ENCODE measurements at regions not wholly inside any gene's neighbourhood (a gene's known extent, or its start where the extent isn't known, plus 50 kb on each side); places are given as distances from the start of the nearest gene placed in this dataset.
"Not testable (repeated sequence)": the region's sequence is repeated elsewhere in the genome, so short reads cannot be mapped to it uniquely, and the experiment has no call there.

DNA sequence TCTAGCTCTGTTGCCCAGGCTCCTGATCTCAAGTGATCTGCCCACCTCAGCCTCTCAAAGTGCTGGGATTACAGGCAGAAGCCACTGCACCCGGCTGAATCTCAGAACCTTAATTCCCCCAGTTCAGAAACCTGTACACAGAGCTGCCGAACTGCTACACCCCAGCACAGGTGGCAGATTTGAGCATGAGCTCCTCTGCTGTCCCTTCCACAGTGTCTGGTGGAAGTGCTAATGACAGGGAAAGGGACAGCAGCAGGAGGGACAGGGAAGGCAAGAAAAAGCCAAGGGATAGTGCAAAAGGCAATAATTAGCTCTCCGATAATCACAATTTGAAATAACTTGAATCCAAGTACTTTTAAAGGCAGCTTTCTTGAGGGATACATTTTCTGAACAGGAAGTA, 211.4 kb upstream of the ZNF521 start:
- DNase-seq (ENCODE audit: low spot score), result no peak

DNA sequence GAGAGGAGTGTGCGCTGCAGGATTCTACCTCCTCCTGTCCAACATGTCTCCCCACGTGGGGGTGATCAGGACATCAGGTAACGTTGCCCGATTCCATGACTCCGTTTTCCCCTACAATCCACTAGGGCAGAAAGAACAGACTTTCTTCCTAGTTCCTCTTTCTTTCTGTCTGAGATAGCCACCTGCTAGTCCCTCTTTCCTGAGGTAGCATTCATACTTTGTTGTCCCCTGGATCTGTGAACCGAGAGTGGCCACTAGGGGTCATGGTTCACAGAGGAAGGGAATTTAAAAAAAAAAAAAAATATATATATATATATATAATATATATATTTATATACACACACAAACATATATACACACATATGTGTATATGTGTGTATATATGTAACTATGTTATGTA, 210.0 kb upstream of the ZNF521 start:
- DNase-seq (ENCODE audit: low spot score), result no peak

DNA sequence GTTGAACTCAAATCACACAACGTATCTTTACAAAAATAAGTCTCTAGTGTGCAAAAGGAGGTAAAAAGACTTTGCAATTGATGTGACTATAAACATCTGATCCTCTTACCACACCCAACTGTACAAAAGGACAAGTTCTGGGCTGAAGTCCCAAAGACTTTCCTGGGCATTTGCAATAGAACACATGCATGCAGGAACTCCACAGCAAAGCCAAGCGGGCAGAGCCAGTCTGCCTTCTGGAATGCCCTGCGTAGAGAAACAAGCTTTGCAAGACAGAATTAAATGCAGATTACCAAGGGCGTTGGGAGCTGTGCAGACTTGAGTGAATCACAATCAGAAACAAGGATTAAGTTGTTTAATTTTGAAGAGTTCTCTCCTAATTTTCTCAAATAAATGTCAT, 208.4 kb upstream of the ZNF521 start:
- peak; percentile 54 for DNase-seq (ENCODE audit: low spot score)

DNA sequence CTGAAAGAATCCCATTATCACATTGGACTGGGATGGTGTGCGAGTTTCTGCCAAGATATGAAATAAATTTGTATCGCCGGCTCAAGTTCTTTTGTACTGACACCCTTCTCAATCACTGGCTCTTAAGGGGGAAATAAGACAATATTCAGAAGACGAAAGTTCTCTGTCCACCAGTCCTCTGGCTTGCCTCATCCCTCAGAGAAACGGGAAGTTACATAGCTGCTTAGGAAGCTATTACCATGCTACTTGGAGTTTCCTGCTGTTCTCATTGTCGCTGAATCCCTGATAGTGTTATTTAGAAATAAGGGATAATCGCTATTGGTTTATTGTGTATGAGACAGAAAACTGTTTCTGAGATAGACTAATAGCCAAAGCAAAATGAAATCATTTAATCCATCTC, 205.0 kb upstream of the ZNF521 start:
- no peak for DNase-seq (ENCODE audit: low spot score)

DNA sequence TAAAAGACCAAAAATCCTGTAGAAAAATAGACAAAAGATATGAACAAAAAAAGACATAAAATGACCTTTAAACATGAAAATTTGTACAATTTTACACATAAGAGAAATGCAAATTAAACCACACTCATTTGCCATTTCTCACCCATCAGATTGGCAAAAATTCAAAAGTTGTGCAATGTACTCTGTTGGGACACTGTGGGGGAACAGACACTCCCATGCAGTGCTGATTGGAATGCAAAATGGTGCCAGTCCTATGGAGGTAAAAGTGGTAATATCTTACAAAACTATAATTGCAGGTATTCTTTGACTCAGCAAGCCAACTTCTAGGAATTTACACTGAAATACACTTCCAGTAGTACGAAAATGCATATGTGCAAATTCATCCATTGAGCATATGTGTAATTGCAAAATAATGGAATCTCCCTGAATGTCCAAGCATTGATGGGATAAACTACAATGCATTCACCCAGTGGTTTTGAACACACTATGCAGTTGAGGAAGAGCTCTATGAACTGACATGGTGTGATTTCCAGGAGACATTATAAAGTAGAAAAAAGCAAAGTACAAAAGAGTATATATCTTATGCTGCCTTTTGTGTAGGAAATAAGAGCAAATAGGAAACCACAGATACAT, 201.8 kb upstream of the ZNF521 start:
- no peak for DNase-seq (ENCODE audit: low spot score)

DNA sequence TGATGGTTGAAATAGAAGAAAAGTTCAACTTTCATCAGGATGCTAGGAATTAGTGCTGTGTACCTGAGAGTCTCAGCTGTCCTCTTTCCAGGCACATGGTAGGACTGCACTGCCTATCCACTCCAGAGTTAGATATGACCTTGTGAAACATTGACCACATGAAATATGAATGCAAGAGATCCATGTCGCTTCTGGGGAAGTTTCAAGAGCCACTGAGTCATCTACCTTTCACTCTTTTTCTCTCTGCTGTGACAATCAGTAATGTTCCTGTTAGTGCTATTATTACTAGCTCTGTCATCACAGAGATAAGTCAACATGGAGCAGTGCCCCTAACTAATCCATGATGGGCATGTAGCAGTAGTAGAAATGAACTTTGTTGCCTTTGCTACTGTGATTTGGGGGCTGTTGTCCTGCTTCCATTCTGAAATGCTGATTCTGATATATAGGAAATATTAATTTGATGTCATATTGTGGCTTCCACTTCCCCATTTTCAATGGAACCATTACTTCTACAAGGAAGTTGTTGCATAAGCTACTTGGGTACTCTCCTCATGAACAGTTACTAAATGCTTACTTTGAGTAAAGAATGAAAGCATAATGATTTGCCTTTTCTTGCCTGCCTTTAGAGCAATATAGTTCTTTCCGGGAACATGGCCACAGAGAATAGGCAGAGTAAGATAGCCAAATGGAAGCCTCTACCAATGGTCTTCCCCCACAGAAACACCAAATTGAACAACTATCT, 192.8 kb upstream of the ZNF521 start:
- no peak for DNase-seq (ENCODE audit: low spot score)

DNA sequence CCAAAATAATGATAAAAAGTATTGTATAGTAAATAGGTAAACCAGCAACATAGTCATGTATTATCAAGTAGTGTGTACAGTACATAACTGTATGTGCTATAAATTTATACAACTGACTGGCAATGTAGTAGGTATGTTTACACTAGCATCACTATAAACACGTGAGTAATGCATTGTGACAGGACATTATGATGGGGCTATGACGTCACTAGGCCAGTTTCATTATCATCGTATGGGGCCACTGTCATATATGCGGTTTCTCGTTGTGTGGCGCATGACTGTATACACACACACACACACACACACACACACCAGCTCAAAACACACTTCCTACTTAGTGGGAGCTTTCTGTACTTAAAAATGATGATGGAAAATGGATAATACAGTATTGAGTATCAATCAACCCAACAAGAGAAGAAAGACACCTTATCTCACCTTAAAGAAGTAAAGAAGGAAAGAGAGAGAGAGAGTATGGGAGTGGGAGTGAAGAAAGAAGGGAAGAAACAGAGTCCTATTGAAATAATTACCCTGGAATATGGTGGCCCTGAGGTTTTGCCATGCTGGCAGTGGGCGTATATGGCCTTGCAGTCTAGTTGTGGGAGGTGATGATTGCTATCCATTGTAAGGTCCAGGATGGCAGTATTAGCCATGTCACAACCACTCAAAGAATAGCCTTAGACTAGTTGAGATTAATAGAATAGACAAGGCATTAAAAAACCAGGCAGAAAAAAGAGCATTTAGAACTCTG, 186.4 kb upstream of the ZNF521 start:
- DNase-seq (ENCODE audit: low spot score), result no peak

DNA sequence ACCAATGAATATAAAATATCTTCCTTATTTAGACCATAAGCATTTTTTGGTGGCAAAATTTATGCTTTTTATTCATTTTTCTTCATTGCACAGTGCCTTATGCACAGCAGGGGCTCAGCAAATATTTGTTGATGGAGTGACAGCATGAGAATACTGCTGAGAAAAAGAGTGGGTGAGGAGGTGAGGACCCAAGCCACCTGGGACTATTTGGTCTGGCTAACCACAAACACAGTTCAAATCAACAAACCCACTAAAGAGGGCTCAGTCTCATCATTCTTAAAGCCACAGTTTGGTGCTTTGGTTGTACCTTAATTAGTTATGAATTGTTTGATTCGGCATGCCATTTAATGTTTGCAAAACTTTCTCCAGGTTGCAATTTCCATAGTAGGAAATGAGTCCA, 183.5 kb upstream of the ZNF521 start:
- no peak for DNase-seq (ENCODE audit: low spot score)

DNA sequence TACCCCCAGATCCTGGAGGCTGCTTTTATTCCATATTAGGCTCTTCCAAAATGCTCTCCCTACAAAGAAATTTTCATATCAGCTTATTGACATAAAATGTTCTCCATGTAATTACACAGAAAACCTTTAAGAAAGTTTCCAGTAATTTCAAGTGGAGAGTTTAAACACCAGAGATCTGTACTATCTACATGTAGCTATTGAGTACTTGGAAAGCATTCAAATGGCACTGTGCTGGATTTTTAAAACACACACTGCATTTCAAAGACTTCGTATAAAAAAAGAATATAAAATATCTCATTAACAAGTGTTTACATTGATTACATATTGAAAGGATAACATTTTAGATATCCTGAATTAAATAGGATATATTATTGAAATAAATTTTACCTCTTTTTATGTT, 182.4 kb upstream of the ZNF521 start:
- peak; percentile 68 for DNase-seq (ENCODE audit: low spot score)

DNA sequence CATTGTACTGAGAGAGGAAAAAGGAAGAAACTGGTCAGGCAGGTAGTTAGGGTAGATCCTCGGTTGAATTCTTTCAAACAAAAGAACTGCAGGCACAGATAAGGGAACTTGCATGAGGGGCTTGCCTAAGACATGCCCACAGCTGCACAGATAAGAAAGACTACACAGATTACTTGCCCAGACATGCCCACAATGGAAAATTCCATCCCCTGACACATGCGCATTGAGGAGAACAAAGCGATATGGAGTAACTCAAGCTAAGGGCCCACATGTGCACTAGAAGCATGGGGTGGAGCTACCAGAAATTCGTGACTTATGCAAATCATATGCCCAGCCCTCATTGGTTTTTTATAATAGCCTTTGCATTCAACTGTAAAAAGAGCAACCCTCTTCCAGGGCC, 181.3 kb upstream of the ZNF521 start:
- no peak for DNase-seq (ENCODE audit: low spot score)

DNA sequence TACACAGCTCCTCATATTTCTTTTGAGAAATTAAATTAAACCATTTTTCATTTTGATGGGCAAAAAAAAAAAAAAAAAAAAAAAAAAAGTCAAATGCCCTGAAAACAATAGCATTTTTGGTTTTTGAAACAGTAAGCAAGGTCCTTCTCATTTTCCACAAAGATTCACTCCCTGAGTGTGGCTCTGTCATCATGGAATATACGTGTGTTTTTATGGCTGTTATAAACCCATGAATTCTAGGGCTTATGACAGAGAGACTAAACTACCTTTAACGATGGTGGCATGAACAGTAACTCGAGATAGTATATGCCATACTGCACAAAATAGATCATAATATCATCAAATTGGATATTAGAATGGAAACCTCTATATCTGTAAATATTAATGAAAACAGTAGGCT, 179.2 kb upstream of the ZNF521 start:
- no peak for DNase-seq (ENCODE audit: low spot score)

DNA sequence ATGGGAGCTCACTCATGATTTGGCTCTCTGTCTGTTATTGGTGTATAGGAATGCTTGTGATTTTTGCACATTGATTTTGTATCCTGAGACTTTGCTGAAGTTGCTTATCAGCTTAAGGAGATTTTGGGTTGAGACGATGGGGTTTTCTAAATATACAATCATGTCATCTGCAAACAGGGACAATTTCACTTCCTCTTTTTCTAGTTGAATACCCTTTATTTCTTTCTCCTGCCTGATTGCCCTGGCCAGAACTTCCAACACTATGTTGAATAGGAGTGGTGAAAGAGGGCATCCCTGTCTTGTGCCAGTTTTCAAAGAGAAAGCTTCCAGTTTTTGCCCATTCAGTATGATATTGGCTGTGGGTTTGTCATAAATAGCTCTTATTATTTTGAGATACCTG, 173.8 kb upstream of the ZNF521 start:
- not testable (repeated sequence) for DNase-seq (ENCODE audit: low spot score)

DNA sequence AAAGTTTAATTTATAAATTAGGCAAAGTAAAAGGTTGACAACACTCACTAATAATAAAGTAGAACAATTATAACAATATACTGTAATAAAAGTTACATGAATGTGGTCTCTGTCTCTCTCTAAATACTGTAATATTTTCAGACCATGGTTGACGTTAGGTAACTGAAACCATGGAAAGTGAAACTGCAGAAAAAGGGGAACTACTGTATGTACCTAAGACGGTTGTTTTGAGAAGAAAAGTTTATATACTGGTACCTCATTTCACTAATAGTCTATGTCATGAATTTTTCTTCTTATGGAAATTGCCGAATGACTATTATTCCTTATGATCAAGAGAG, 166.7 kb upstream of the ZNF521 start:
- DNase-seq (ENCODE audit: low spot score), result no peak

DNA sequence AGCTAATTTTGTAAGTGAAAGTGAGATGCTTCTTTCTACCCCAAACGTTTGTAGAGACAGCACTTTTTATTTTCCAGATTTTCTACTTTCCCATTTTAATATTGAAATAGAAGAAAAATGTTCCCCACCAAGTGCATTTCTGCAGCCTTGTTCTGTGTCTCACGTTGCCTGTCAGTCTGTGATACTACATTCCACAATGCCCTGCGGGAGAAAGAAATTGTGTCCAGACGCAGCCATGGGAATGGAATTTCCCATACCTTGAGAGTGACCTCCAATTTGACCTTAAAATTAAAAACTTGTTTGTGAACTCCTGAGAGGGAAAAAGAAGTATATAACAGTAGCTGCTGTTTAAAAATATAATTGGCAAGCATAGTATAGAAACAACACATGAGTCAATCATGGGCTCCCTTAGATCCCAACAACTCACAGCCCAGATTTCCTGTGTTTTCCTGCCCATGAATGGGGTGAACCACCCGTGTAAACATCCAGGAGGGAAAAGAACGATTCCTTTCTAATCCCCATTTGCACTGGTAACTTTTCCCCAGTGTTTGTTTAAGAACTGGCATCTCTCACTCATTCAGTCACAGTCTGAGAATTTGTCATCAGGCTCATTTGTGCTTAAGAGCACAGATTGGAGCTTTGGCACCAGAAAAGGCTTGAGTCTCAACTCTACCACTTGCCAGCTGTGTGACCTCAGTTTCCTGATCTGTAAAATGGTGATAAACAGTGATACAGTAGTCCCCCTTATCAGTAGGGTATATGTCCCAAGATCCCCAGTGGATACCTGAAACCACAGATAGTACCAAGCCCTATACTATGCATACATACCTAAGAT, 166.1 kb upstream of the ZNF521 start:
- peak; percentile 27 for DNase-seq (ENCODE audit: low spot score)

DNA sequence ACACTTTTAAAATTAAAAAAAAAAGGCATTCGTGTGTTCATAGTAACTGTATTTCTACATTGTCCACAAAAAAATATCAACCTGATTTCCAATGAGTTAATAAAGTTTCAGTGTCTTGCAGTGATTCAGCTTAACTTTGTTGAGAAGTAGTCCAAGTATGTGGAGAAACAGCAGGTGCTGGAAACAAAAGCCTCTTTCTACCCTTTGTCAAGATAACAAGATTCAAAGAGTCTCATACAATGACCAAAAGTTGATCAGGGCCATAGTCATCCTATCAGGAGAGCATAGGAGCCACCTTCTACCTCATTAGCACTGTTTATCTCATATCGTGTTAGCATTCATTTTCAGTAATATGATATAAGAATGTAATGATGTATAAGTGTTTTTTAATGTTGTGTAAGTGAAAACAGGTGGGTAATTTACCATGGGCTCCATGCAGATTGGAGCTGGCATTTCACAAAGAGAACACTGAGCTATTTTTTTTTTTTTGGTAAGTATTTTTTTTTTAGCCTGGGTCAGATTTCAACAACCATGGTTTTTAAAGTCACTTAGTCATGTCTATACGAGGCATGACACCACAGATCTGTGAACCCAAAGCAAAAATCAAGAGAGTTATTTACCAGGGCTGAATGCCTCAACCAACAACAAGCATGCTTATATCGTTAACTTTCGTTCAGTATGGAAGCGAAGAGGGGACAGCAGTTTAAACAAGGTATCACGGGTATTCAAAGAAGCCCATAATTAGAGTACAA, 165.0 kb upstream of the ZNF521 start:
- DNase-seq (ENCODE audit: low spot score), result no peak

DNA sequence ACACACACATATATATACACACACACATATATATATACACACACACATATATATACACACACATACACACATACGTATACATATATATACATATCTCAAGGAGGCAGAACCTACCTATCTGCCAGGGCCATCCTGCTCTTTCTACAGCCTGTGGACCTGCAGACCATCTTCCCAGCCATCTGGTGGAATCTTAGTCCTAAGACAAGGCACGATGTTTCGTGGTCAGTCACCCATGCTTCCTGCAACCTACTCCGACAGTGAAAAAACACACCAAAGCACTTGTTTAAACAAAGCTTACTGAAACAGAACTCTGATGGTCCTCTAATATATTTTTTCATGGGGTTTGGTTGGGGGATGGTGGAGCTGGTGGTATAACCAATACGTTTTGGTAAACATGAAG, 164.2 kb upstream of the ZNF521 start:
- DNase-seq (ENCODE audit: low spot score), result no peak

DNA sequence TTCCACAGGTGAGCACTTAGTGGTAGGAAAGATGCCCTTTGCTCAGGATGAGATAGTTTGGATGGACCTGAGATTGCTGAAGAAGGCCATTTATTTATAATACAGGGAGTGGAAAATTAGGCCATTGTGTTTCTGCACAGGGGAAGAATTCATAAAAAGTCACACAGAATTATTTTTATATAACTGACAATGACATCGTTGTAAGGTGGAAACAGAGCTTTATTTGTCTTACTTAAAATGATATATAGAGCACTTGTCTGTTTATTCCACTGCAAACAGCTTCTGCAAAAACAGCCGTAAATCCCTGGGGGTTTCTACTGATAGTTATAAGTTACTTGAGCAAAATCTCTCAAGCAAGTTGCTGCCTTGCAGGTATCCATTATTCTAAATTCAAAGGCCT, 158.1 kb upstream of the ZNF521 start:
- DNase-seq (ENCODE audit: low spot score), result no peak

DNA sequence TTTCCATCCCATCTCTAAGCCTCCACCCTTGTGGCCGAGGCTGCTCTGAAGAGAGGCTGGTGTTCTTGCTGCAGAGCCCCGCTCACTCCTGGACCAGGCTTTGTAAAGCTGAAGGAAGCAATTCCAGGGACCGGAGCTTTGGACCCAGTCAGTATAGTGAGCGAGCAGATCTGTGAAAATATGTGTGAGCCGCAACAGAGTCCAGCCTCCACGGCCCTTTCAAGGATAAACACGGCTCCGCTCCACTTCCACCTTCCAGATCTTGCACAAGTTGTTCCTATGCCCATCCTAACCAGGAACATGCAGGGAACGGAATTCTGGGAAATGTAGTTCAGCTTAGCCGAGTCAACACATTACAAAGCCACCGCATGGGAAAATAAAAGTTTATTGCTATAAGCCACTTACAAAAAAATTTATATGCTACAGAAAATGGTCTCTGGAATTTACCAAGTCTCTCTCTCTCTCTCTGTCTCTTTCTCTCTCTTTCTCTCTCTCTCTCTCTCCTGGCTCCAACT, 151.7 kb upstream of the ZNF521 start:
- DNase-seq (ENCODE audit: low spot score), result peak; percentile 95

DNA sequence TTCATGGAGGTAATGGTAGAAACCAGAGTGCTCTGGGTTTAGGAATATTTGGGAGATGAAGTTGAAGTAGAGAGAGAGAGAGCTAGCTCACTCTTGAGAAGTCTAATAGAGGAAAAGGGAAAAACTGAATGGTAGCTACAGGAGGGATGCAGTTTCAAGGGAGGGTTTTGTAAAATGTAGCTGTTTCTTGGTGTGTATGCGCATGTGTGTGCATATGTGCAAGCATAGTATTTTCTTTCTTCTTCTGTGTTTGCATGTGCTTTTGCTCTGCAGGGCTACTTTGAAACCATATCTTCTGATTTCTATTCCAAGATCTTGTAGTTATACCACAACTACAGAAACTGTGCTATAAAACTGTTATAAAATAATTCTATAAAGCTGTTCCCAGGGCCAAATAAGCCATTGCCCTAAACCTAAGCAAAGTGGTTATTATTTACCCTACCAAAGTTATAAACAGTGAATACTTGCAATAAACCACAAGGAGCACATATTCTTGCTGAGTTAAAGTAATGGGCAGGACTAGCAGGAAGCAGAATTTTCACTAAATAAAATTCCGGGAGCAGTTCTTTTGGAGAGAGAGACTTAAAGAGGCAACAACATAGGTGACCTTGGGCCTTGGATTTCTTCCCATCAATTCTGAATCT, 145.3 kb upstream of the ZNF521 start:
- DNase-seq (ENCODE audit: low spot score), result no peak

DNA sequence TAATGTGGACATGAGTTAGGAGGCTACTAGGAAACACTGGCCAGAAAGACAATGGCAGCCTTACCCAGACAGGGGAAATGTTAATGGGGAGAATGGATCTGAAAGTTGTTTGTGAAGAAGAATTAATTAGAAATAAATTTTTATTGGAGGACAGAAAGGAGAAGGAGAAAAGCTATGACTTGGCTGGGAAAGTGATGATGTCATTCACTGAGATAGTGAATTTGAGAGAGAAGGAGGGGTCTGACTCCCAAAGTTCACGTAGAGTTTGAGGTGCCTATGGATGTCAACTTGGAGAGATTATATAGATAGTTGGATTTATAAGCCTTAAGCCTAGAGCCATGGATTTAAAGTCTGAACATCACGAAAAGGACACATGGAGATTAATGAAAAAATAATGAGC, 144.6 kb upstream of the ZNF521 start:
- no peak for DNase-seq (ENCODE audit: low spot score)

DNA sequence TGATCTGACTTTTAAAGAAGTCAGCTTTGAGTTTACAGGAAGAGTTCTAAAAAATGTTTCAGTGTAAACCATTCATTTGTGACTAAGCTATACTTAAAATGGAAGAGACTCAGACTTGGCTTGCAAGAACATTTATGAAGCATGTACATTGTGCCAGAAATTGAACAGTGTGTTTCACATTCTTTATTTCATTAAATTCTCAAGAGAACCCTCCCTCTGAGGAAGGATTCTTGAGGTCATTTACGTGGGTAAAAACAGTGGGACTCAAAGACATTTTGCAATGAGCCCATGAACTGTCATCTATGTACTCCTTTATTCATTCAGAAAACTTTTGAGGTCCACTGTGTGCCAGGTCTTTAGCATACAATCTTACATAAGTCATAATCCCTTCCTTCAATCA, 143.6 kb upstream of the ZNF521 start:
- no peak for DNase-seq (ENCODE audit: low spot score)

All from umbilical cord (tissue), 1 donor.